GM19452 (cell line): ENCODE measurements at regions not wholly inside any gene's neighbourhood (a gene's known extent, or its start where the extent isn't known, plus 50 kb on each side); places are given as distances from the start of the nearest gene placed in this dataset.
"Not testable (repeated sequence)": the region's sequence is repeated elsewhere in the genome, so short reads cannot be mapped to it uniquely, and the experiment has no call there.

Experiments used
- ATAC-seq: cut with Tn5 transposase; IDR thresholded peaks from one replicate; pipeline ENCODE4 v1.9.1; 2021; ENCODE audit not compliant: unreplicated experiment

DNA sequence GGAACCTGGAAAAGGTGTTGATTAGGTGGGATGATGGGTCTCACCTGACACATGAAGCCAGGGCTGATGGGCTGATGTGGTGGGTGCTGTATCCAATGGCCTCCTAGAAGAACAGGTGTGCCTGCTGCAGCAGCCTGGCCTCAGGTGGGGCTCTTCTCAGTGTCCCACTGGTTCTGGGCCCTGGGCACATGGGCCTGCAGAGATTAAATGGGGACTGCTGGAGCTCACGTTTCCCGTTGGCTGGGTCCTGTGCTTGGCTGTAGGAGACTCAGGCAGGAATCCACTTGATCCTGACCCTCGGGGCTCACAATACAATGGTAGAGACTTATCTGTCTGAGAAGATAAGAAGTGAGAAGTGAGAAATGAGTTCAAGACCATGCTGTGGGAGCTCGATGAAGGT is 170.9 kb downstream of the KCNS3 start:
- no peak for ATAC-seq

DNA sequence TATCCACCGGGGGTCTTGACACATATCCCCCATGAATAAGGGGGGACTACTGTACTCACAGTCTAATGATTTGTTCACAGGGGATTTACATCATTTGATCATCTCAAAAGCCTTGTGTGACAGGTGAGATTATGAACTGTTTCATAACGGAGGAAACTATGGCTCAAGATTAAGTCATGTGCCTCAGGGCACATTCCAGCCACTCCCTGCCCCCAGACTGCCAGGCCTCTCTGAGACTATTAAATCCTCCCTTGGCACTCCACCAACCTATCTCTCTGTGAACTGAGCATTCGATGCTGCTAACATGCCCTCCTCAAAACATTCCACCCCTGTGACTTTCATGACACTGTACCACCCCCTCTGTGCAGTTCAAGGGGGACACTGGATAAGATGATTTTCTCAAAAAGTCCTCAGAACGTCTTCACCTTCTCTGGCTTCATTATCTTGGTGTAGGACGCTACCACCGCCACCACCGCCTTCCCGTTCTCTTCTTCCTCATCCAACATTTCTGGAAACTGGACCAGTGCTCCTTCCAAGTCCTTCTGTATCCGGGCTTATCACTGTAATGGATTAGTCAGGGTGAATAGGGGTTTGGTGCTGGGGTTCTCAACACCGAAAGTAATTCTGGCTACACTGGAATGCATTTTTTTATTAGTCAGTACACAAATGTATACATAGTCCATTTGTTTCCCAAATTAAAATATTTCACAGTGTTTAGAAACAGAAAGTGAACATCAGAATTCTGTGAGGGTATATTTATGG is 169.6 kb downstream of the KCNS3 start:
- no peak for ATAC-seq

GRCh38 chr2:18047213-18047611 is 168.7 kb downstream of the KCNS3 start:
- ATAC-seq: no peak

DNA sequence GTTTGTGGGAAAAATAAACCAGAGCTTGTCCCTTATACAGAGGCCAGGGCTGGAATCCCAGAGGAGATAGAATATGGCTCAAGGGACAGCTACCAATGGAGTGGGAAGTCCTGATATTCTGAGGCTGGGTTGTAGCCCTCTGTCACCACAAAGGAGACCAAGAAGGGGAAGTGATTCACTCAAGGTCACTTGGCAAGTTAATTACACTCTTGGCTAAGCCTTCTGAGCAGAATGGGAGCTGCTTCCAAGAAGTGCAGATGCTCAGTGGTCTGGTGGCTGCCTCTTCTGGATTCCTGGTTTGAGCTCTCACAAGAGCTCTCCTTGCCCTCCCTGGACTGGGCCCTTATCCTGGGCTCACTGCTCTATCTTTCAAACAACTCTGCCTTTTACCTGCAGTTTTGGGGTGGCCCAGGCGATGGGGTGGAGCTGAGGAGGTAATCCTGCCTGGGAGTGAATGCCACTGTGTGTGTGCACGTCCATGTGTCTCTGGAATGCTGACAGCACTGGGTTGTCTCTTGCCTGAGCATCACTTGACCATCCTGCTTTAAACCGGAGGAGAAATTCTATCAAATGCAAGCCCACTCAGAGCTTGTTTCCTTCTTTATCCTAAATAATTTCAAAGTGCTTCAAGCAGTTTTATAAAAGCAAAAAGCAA is 168.2 kb downstream of the KCNS3 start:
- no peak for ATAC-seq

- ATAC-seq: no peak
These were observed 167.6 kb downstream of the KCNS3 start for GRCh38 chr2:18046017-18046416.

DNA sequence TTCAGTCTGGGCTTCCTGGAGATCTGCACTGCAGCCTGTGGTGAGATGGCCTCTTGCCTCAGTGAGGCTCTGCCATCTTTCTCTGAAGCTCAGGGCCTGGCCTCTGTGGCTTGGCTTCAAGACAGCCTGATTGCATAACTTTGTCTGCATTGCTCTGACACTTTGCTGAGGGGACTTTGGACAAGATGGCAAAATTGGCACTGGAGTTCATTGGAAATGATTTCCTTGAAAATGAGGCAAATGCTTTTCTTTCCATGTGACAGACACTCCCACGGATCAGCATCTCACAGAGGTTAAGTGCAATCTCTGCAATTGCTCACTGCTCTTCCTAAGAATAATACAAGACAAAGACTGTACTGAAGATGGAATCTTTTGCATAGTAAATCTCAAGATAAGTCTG is 166.8 kb downstream of the KCNS3 start:
- no peak for ATAC-seq

- ATAC-seq: not testable (repeated sequence)
These were observed 138.9 kb downstream of the KCNS3 start for GRCh38 chr2:18017381-18017780.

DNA sequence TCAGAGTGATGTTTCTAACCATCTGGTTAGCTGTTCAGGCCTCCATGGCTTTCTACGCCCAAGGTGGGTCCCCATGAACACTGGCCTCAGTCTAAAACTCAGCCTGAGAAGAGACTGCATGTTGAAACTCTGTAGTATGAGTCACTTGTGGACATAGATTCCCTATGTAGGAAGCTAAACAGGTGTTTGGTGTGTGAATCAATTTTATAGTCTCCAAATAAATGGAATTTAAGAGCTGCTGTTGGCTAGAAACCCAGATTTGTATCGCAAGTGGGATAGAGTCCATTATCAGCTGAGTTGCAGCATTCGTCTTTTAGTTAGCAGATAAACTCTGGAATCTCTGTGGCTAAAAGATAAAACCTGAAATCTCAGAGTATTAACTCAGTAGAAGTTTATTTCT is 131.4 kb downstream of the KCNS3 start:
- no peak for ATAC-seq

GRCh38 chr2:18005411-18005810 is 126.9 kb downstream of the KCNS3 start:
- no peak for ATAC-seq

- ATAC-seq: no peak
These were observed 123.2 kb downstream of the KCNS3 start for GRCh38 chr2:18001671-18002070.

- ATAC-seq: no peak
These were observed 118.5 kb downstream of the KCNS3 start for GRCh38 chr2:17996978-17997377.

- ATAC-seq: no peak
These were observed 117.1 kb downstream of the KCNS3 start for GRCh38 chr2:17995593-17995992.
